ENCODE measurements at regions not wholly inside any gene's neighbourhood (a gene's known extent, or its start where the extent isn't known, plus 50 kb on each side); places are given as distances from the start of the nearest gene placed in this dataset.
"Not testable (repeated sequence)": the region's sequence is repeated elsewhere in the genome, so short reads cannot be mapped to it uniquely, and the experiment has no call there.

- not testable (repeated sequence) for TF ChIP-seq CTCF, POLR2A (IDR thresholded peaks at IDR 0.05)
Observed at GRCh38 chr5:136444099-136444498, 78.8 kb upstream of the TRPC7 start.
